VCaP (cell line): ENCODE measurements at regions not wholly inside any gene's neighbourhood (a gene's known extent, or its start where the extent isn't known, plus 50 kb on each side); places are given as distances from the start of the nearest gene placed in this dataset.

Experiments
- H3K27ac ChIP-seq: fragments of 450-650 bp; 2 replicates; pipeline ENCODE4 v1.5.1; 2017
- TF ChIP-seq, protein P1 (sequence below): fragments of 450-650 bp; conservative IDR thresholded peaks from 2 replicates; pipeline ENCODE4 v1.5.1; 2017; ENCODE audit warnings: mild to moderate bottlenecking, moderate library complexity

DNA sequence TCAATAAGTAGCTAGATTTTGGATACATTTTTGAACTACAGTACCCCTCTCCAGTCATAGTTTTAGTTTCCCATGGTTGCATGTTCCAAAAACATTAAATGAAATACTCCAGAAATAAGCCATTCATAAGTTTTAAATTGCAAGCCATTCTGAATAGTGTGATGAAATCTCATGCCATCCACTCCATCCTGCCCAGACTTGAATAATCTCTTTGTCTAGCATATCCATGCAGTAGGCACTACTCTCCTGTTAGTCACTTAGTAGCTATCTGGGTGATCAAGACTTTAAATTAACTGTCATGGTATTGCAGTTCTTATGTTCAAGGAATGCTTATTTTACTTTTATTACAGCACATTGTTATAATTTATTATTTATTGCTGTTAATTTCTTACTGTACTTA, 237.4 kb downstream of the SPANXN1 start:
- no peak overlapping the region for H3K27ac ChIP-seq
- TF ChIP-seq, protein P1, sequence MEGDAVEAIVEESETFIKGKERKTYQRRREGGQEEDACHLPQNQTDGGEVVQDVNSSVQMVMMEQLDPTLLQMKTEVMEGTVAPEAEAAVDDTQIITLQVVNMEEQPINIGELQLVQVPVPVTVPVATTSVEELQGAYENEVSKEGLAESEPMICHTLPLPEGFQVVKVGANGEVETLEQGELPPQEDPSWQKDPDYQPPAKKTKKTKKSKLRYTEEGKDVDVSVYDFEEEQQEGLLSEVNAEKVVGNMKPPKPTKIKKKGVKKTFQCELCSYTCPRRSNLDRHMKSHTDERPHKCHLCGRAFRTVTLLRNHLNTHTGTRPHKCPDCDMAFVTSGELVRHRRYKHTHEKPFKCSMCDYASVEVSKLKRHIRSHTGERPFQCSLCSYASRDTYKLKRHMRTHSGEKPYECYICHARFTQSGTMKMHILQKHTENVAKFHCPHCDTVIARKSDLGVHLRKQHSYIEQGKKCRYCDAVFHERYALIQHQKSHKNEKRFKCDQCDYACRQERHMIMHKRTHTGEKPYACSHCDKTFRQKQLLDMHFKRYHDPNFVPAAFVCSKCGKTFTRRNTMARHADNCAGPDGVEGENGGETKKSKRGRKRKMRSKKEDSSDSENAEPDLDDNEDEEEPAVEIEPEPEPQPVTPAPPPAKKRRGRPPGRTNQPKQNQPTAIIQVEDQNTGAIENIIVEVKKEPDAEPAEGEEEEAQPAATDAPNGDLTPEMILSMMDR = no peak

DNA sequence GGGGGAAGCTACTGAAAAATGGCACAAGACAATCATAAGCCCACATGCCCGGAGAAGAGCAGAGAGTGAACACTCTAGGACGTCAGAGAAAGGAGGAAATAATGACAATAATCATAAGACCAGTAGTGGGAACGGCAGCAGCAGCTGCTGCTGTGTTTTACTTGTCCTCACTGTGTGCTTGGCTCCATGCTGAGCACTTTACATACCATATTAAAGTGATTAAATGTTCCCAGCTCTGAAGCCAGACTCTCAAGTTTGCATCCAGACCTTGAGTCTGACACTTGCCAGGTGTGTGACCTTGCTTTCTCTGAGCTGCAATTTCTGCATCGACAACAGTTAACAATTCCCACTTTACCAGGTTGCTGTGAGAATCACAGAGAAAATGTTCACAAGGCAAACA, 255.4 kb downstream of the SPANXN1 start:
- no peak overlapping the region for H3K27ac ChIP-seq

DNA sequence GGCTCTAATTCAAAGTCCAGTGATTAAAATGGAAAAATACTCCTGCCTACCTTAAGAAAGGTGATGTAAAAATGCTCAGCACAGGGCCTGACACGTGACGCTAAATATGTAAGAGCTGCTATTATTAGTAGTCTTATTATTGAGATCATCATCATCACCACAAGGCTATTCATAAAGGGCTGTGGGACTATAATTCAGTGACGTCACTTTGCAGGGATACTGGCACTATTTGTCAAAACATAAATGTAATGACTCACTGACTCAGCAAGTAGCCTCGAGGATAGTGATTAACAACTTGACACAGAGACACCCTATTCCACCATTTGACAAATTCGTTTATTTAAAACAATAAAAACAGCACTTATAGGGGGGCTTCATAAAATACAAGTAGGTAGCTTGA, 258.9 kb downstream of the SPANXN1 start:
- TF ChIP-seq, protein P1 = no peak
- no peak overlapping the region for H3K27ac ChIP-seq

More for the DNA sequence above, 255.4 kb downstream of the SPANXN1 start:
- TF ChIP-seq, protein P1 = no peak

DNA sequence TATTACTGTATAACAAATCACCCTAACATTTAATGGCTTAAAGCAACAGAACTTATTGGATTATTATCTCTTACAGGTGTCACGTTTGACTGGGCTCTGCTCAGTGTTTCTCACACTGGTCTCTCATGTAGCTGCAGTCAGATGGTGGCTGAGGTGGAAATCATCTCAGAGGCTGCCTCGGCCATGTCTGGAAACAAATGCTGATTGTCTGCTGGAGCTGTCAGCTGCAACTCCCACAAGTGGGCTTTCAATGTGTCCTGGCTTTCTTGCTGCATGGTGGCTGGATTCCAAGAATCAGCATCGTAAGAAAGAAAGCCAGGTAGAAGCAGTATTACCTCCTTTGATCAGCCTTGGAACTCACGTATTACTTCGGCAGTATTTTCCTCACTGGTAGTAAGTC, 277.6 kb downstream of the SPANXN1 start:
- TF ChIP-seq, protein P1 = no peak
- no peak overlapping the region for H3K27ac ChIP-seq

DNA sequence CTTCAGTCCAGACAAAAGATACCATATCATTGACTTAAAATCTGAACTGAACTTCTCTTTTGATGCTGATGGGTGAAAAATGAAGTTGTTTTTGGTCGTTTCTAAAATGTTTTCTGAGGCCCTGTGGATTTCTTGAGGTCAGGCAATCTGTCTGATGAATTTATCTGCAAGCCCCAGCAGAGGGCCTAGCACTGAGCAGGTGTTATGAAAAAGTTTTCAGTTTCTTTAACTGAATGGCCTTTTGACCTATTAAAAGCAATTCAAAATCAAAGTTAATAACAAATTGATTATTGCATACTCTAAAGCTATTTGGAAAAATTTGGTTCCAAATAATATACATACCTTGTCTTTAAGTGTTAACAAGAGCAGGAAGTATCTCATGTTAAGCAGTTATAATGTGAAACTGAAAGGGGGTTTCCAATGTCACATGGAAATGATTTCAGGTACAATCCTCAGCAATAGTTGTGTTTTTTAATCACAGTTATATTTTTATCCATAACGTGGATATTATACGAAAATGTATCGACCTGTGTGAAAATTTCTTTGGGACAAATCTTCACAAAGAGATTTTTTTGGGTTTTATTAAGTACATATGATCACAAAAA, 285.0 kb downstream of the SPANXN1 start:
- H3K27ac ChIP-seq = no peak overlapping the region
- TF ChIP-seq, protein P1 = no peak

DNA sequence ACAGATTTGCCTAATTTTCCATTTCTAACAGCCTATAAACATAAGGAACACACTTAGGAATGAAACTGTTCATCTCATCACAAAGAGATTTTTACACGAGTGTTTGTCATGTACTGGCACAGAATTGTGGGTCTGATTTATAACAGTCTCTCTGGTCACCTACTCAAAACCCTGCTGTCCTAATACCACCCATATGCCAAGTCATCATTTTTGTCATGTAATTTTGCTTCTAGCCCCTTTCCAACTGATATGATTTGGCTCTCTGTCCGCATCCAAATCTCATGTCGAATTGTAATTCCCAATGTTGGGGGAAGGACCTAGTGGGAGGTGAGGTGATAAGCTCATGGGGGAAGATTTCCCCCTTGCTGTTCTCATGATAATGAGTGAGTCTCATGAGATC, 284.1 kb upstream of the SLITRK2 start:
- TF ChIP-seq, protein P1 = no peak
- no peak overlapping the region for H3K27ac ChIP-seq

DNA sequence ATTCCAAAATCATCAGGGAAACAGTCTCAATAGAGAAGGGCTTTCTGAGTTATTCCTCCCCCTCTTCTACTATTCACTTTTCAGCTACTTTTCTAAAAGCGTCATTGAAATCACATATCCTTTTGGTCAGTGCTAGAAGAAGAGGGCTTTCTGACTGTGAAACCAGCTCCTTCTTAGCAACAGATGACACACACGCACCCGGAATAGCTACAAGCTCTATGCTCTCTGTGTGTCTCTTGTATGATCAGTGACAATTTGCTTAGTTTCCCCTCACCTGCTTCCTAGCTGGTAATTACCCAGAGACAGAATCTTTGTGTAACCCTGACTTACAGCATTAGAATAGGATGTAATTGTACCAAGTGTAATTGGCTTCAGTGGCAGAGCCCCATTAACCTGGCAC, 268.1 kb upstream of the SLITRK2 start:
- H3K27ac ChIP-seq = no peak overlapping the region
- TF ChIP-seq, protein P1 = no peak
